Muscle of leg (tissue), 3 donors: ENCODE measurements at regions not wholly inside any gene's neighbourhood (a gene's known extent, or its start where the extent isn't known, plus 50 kb on each side); places are given as distances from the start of the nearest gene placed in this dataset.

Experiments used
- DNase-seq: peaks from one replicate; pipeline ENCODE4 v3.0.0; 2013
- H3K27ac ChIP-seq: one replicate; pipeline ENCODE4 v1.5.1; 2013; ENCODE audit warnings: mild to moderate bottlenecking, low read length, control low read depth
- H3K27me3 ChIP-seq: one replicate; pipeline ENCODE4 v1.6.1; 2013; ENCODE audit warnings: low read length; ENCODE audit not compliant: control insufficient read depth, insufficient read depth
- H3K36me3 ChIP-seq: one replicate; pipeline ENCODE4 v1.6.1; 2013; ENCODE audit warnings: low read length; ENCODE audit not compliant: control insufficient read depth, insufficient read depth
- H3K4me1 ChIP-seq: one replicate; pipeline ENCODE4 v1.6.1; 2013; ENCODE audit warnings: low read length; ENCODE audit not compliant: control insufficient read depth, insufficient read depth
- H3K4me3 ChIP-seq: one replicate; pipeline ENCODE4 v1.5.1; 2013; ENCODE audit warnings: low read length, control low read depth
- H3K9me3 ChIP-seq: replicated peaks from 2 replicates; pipeline ENCODE4 v1.6.1; 2013; ENCODE audit warnings: low read depth, low read length; ENCODE audit not compliant: control insufficient read depth
- WGBS: methylation state at CpG from one replicate; pipeline ENCODE4 v1.1.5; 2013; ENCODE audit warnings: missing lambda C conversion rate; ENCODE audit not compliant: insufficient coverage; 5-methylcytosine and 5-hydroxymethylcytosine counted together

DNA sequence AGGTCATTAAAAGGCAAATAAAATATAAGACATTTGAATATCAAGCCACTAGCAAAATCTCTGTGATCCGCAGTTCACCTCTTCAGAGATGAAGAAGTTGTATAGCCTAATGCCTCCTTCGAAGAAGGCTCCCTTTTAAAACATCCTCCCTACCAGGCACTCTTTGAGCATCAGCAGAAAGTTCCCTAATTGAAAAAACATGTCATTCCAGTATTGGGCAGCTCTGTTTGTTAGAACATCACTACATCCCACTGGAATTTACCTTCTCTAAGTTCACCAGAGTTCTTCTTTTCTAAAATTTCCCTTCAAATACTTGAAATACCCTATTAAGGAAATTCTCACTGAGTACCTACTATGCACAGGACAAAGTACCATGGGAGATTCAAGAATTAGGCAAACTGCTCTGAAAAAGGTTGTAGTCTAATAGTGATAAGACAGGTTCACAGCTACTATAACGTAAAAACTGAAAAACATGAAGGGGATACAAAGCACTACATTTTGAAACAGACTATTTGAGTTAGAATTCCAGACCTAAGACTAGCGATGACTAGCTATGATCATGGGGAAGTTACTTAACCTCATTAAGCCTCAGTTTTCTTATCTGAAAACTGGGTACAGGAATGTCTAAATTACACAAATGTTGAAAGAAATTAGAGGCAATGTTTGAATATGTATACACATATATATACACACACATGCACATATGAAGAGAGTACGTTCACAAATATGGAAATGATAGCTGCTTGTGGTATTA lies 128.7 kb downstream of the ELAPOR2 start:
- Histone ChIP-seq H3K36me3 (no peaks in the 10 kb centered on the region), H3K4me1 (no peaks in the 10 kb centered on the region), H3K27me3 (no peaks in the 10 kb centered on the region), H3K9me3 (no peaks in the 10 kb centered on the region), H3K4me3 (no peak overlapping the region), H3K27ac (no peak overlapping the region)
- WGBS, result no CpG with 5 or more reads among the region's 5 CpGs
- no peak for DNase-seq

DNA sequence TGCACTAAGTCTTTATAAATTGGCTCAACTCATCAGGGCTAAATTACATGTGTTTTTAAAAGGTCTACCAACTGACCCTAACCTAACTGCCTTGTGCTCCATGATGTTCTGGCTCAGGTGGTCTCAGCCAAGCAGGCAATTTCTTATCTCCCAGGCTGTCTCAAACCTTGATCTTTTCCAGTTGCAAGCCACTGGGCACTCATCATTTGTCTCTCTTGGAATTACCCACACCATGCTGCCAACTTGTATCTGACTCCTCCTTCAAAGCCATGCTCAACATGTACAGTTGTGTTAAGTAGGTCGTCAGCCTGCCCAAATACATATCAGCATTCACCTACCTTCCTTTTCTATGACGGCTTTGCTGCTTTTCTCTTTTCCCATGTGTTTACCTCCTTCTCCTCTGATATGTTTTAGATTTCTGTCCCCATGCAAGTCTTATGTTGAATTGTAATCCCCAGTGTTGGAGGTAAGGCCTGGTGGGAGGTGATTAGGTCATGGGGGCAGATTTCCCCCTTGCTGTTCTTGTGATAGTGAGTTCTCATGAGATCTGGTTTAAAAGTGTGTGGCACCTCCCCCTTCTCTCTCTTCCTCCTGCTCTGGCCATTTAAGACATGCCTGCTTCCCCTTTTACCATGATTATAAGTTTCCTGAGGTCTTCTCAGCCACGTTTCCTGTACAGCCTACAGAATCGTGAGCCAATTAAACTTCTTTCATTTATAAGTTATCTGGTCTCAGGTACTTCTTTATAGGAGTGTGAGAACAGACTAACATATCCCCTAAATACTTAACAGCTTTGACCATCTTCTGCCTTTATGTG lies 130.0 kb downstream of the ELAPOR2 start:
- Histone ChIP-seq H3K27me3 (no peaks in the 10 kb centered on the region), H3K36me3 (no peaks in the 10 kb centered on the region), H3K9me3 (no peaks in the 10 kb centered on the region), H3K27ac (no peak overlapping the region), H3K4me3 (no peak overlapping the region), H3K4me1 (no peaks in the 10 kb centered on the region)
- no CpG with 5 or more reads among the region's 4 CpGs for WGBS
- DNase-seq, result no peak

- Histone ChIP-seq H3K9me3 (no peaks in the 10 kb centered on the region), H3K27ac (no peak overlapping the region), H3K27me3 (no peaks in the 10 kb centered on the region), H3K4me3 (no peak overlapping the region), H3K36me3 (no peaks in the 10 kb centered on the region), H3K4me1 (no peaks in the 10 kb centered on the region)
- DNase-seq, result no peak
- WGBS, result no CpG with 5 or more reads among the region's 3 CpGs
Observed at GRCh38 chr7:86928308-86928707, 131.1 kb downstream of the ELAPOR2 start.

- WGBS, result 0% methylated on average over 1 of the region's 2 CpGs
- no peaks in the 10 kb centered on the region for H3K27me3 ChIP-seq
Observed at GRCh38 chr7:86926732-86927131, 132.7 kb downstream of the ELAPOR2 start.

GRCh38 chr7:86925221-86925620 lies 134.2 kb downstream of the ELAPOR2 start:
- Histone ChIP-seq H3K27me3 (no peaks in the 10 kb centered on the region), H3K9me3 (no peaks in the 10 kb centered on the region), H3K4me3 (no peak overlapping the region), H3K36me3 (no peaks in the 10 kb centered on the region), H3K4me1 (no peaks in the 10 kb centered on the region), H3K27ac (no peak overlapping the region)
- WGBS, result 100% methylated on average over 1 of the region's 1 CpG
- no peak for DNase-seq

More at GRCh38 chr7:86926732-86927131, 132.7 kb downstream of the ELAPOR2 start:
- peak; percentile 59 for DNase-seq
- H3K27ac ChIP-seq, result no peak overlapping the region
- no peak overlapping the region for H3K4me3 ChIP-seq
- no peaks in the 10 kb centered on the region for H3K9me3 ChIP-seq
- H3K4me1 ChIP-seq, result no peaks in the 10 kb centered on the region
- no peaks in the 10 kb centered on the region for H3K36me3 ChIP-seq

GRCh38 chr7:86923527-86923926 lies 135.9 kb downstream of the ELAPOR2 start:
- H3K9me3 ChIP-seq, result no peaks in the 10 kb centered on the region
- no peak for DNase-seq
- H3K27ac ChIP-seq, result no peak overlapping the region
- H3K4me3 ChIP-seq, result no peak overlapping the region
- H3K4me1 ChIP-seq, result no peaks in the 10 kb centered on the region
- H3K27me3 ChIP-seq, result no peaks in the 10 kb centered on the region
- no peaks in the 10 kb centered on the region for H3K36me3 ChIP-seq

- no peak overlapping the region for H3K4me3 ChIP-seq
- H3K27me3 ChIP-seq, result no peaks in the 10 kb centered on the region
- no peak for DNase-seq
- H3K4me1 ChIP-seq, result no peaks in the 10 kb centered on the region
- H3K27ac ChIP-seq, result no peak overlapping the region
- H3K36me3 ChIP-seq, result no peaks in the 10 kb centered on the region
- H3K9me3 ChIP-seq, result no peaks in the 10 kb centered on the region
Observed at GRCh38 chr7:86920154-86920553, 139.3 kb downstream of the ELAPOR2 start.

DNA sequence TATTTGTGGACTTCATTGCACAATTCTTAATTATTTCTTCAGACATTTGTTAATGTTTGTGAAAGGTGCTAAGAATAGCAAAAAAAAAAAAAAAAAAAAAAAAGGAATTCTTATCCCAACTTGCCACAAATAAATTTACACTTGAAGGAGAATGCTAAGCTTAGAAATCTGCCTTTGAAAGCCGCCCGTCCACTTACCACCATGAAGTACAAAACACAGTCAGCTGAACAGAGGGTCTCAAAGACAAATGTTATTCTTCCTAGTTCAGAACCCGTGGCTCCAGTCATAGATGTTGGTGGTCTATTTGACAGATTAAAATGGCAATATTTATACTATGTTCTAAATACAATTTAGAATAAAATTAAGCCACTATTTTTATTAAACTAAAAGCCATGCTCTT lies 141.2 kb downstream of the ELAPOR2 start:
- Histone ChIP-seq H3K4me1 (no peaks in the 10 kb centered on the region), H3K4me3 (no peak overlapping the region), H3K27ac (no peak overlapping the region), H3K9me3 (no peaks in the 10 kb centered on the region), H3K36me3 (no peaks in the 10 kb centered on the region), H3K27me3 (no peaks in the 10 kb centered on the region)
- no CpG with 5 or more reads among the region's 3 CpGs for WGBS
- DNase-seq, result no peak

DNA sequence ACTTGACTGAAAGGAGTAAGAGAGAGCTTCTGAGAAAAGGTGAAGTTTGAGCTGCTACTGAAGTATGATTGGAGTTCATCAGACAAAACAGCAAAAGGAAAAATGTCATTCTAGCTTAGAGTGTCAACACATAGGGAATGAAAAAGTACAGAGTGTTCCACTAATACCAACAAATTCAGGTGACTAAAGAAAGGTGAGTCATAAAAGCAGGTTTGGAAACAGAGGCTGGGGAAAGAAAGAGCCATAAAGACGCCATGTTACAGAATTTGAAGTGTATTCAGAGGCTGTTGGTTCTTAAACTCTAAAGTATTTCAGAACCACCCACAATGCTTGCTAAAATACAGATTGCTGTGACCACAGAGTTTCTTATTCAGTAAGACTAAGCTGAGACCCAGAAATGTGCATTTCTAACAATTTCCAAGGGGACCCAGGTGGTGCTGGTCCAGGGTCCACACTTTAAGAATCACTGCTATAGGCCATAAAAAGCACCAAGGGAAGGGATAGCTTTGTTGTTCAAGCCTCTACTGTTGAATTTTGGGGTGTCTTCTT lies 143.1 kb downstream of the ELAPOR2 start:
- H3K27ac ChIP-seq, result no peak overlapping the region
- no CpG with 5 or more reads among the region's 1 CpG for WGBS
- no peaks in the 10 kb centered on the region for H3K9me3 ChIP-seq
- H3K4me3 ChIP-seq, result no peak overlapping the region
- no peaks in the 10 kb centered on the region for H3K36me3 ChIP-seq
- no peaks in the 10 kb centered on the region for H3K4me1 ChIP-seq
- DNase-seq, result no peak
- H3K27me3 ChIP-seq, result no peaks in the 10 kb centered on the region

DNA sequence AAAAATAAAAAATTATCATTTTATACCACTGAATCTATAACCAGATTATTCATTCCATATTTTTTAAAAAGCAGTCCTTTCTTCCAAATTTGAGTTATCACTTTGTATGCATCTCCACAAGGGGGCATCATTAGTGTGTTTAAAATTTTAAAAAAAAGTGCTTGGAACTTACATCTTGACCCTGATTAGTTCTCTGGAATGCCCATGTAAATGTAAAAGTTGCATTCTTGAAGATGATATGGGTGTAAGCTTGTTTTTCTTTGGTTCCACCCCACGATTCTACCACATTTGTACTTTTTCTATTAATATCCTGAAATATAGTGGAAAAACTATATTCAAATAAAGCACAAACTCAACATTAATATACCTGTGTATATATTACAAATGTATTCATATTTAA lies 144.9 kb downstream of the ELAPOR2 start:
- no peaks in the 10 kb centered on the region for H3K36me3 ChIP-seq
- H3K27me3 ChIP-seq, result no peaks in the 10 kb centered on the region
- no peak overlapping the region for H3K27ac ChIP-seq
- H3K4me3 ChIP-seq, result no peak overlapping the region
- no peaks in the 10 kb centered on the region for H3K4me1 ChIP-seq
- H3K9me3 ChIP-seq, result no peaks in the 10 kb centered on the region
- WGBS, result no CpG with 5 or more reads among the region's 1 CpG
- peak; percentile 2 for DNase-seq
